ENCODE measurements at regions not wholly inside any gene's neighbourhood (a gene's known extent, or its start where the extent isn't known, plus 50 kb on each side); places are given as distances from the start of the nearest gene placed in this dataset.

GRCh38 chr2:128433911-128434550 lies 115.4 kb upstream of the HS6ST1 start:
- no peak for TF ChIP-seq HCFC1 (IDR thresholded peaks at IDR 0.05; ENCODE audit: low read depth, low read length)
- no peak for TF ChIP-seq ATF3 (CRISPR knock-in tag; IDR thresholded peaks at IDR 0.05)
